HG02870 (cell line): ENCODE measurements at regions not wholly inside any gene's neighbourhood (a gene's known extent, or its start where the extent isn't known, plus 50 kb on each side); places are given as distances from the start of the nearest gene placed in this dataset.

Experiments
- ATAC-seq: cut with Tn5 transposase; IDR thresholded peaks from one replicate; pipeline ENCODE4 v1.9.1; 2021; ENCODE audit warnings: mild to moderate bottlenecking, moderate library complexity; ENCODE audit not compliant: unreplicated experiment

- no peak for ATAC-seq
These were observed 52.6 kb upstream of the KATNAL1 start for GRCh38 chr13:30359991-30360390.

- ATAC-seq, result no peak
These were observed 53.2 kb upstream of the KATNAL1 start for GRCh38 chr13:30360586-30360985.

GRCh38 chr13:30362005-30362788, 54.8 kb upstream of the KATNAL1 start:
- ATAC-seq, result no peak

- ATAC-seq, result no peak
These were observed 55.5 kb upstream of the KATNAL1 start for GRCh38 chr13:30362869-30363268.

GRCh38 chr13:30363725-30364124, 56.4 kb upstream of the KATNAL1 start:
- ATAC-seq, result no peak

- ATAC-seq, result no peak
These were observed 56.8 kb upstream of the KATNAL1 start for GRCh38 chr13:30364133-30364532.

- ATAC-seq, result no peak
These were observed 57.4 kb upstream of the UBE2L5 start for GRCh38 chr13:30364876-30365275.

GRCh38 chr13:30366088-30366487, 56.2 kb upstream of the UBE2L5 start:
- no peak for ATAC-seq

- ATAC-seq, result no peak
These were observed 55.0 kb upstream of the UBE2L5 start for GRCh38 chr13:30367296-30367695.

- no peak for ATAC-seq
These were observed 52.1 kb upstream of the UBE2L5 start for GRCh38 chr13:30370146-30370545.

- no peak for ATAC-seq
These were observed 51.3 kb upstream of the UBE2L5 start for GRCh38 chr13:30370916-30371521.

- peak; percentile 78 for ATAC-seq
These were observed 50.5 kb upstream of the UBE2L5 start for GRCh38 chr13:30371649-30372265.
